ENCODE measurements at regions not wholly inside any gene's neighbourhood (a gene's known extent, or its start where the extent isn't known, plus 50 kb on each side); places are given as distances from the start of the nearest gene placed in this dataset.
A peak's percentile ranks its signal among the peaks of the same experiment; 100 is the strongest.
"Not testable (repeated sequence)": the region's sequence is repeated elsewhere in the genome, so short reads cannot be mapped to it uniquely, and the experiment has no call there.

DNA sequence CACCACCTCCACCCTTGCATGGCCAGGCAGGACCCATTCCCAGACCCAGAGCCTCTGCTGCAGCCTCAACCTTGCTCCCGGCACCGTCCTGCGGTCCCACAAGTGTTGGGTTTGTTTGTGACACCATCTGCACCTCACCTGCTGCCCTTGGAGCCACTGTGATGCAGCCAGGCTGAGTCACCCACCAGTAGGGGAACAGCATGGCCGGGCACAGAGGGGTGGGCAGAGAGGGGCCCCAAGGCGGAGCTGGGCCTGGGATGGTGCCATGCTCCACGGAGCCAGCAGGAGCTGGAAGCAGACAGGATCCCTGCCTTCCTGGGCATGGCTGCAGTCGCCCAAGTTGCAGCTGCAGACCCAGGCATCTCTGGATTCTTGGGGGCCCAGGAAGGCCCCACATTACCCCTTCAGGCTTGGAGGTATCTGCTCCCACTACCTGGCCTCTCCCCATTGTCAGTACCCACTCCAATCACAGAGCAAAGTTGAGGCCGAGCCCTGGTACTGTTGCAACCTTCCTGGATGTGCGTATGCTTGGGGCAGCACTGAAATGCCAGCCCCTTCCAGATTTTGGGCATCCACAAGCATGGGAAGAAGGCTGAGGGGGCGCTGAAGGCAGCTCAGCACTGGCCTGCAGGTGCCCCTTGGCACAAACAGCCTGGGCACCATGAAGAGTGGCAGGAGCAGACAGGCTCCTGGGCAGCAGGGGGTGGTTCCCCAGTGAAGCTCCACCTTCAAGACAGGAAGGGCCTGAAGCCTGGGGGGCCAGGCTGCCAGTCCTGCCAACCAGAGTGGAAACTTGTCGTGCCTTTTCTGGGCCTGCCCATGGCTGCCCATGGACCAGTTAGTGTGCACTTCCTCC is 172.8 kb downstream of the MATN1 start:
- no peak for TF ChIP-seq POLR2A (IDR thresholded peaks at IDR 0.05)
- no peak for TF ChIP-seq EP300 (IDR thresholded peaks at IDR 0.05)
- no peak for TF ChIP-seq POLR2AphosphoS5 (IDR thresholded peaks at IDR 0.05)
- TF ChIP-seq, protein P1, sequence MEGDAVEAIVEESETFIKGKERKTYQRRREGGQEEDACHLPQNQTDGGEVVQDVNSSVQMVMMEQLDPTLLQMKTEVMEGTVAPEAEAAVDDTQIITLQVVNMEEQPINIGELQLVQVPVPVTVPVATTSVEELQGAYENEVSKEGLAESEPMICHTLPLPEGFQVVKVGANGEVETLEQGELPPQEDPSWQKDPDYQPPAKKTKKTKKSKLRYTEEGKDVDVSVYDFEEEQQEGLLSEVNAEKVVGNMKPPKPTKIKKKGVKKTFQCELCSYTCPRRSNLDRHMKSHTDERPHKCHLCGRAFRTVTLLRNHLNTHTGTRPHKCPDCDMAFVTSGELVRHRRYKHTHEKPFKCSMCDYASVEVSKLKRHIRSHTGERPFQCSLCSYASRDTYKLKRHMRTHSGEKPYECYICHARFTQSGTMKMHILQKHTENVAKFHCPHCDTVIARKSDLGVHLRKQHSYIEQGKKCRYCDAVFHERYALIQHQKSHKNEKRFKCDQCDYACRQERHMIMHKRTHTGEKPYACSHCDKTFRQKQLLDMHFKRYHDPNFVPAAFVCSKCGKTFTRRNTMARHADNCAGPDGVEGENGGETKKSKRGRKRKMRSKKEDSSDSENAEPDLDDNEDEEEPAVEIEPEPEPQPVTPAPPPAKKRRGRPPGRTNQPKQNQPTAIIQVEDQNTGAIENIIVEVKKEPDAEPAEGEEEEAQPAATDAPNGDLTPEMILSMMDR (IDR thresholded peaks at IDR 0.05) = no peak
- H3K4me1 ChIP-seq = no peaks in the 10 kb centered on the region
- H3K36me3 ChIP-seq = no peaks in the 10 kb centered on the region
- ATAC-seq (ENCODE audit: low FRiP score in 2 of 2) (no peak), DNase-seq (peak in 1 of 2 donors; percentile 52)
- H3K27ac ChIP-seq = no peak overlapping the region
- H3K4me3 ChIP-seq = no peak overlapping the region
- WGBS, 2 donors = 78% methylated on average over 11 of the region's 11 CpGs; no CpG with 5 or more reads in 1 of the 2 donors
- no peaks in the 10 kb centered on the region for H3K9me3 ChIP-seq
- H3K27me3 ChIP-seq = no peaks in the 10 kb centered on the region

DNA sequence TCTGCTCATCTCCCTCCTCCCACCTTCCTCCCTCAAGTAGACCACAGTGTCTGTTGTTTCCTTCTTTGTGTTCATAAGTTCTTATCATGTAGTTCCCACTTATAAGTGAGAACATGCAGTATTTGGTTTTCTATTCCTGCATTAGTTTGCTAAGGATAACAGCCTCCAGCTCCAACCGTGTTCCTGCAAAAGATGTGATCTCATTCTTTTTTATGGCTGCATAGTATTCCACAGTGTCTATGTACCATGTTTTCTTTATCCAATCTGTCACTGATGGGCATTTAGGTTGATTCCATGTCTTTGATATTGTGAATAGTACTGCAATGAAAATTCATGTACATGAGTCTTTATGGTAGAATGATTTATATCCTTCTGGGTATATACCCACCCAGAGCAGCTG is 173.5 kb downstream of the MATN1 start:
- not testable (repeated sequence) for ATAC-seq (ENCODE audit: low FRiP score in 2 of 2); H3K4me1 ChIP-seq; H3K4me3 ChIP-seq; H3K27me3 ChIP-seq; H3K27ac ChIP-seq; H3K36me3 ChIP-seq; DNase-seq; H3K9me3 ChIP-seq
- WGBS, 2 donors = 78 to 87% methylated on average over 1 of the region's 1 CpG

DNA sequence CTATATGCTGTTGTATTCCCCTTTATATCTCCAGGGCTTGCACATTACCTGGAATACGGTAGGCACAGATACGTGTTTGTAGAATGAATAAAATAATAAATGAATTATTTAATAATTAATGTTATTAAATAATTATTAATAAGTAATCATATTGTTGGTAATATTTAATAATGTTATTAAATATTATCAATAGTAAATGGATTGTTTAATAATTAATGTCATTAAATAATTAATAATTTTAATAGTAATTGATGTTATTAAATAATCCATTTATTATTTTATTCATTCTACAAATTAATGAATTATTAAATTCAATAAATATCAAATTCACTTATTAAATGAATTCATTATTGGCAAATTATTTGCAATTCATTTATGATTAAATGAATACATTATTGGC is 175.1 kb downstream of the MATN1 start:
- 91 to 92% methylated on average over 2 of the region's 2 CpGs for WGBS, 2 donors

DNA sequence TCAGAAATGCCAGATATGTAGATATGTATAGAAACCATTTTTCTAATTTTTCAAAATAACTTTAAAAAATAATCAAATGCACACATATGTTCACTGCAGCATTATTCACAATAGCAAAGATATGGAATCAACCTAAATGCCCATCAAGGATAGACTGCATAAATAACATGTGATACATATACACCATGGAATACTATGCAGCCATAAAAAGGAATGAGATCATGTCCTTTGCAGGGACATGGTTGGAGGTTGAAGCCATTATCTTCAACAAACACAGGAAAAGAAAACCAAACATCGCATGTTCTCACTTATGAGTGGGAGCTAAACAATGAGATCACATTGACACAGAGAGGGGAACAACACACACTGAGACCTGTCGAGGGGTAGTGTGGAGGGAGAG is 176.1 kb downstream of the MATN1 start:
- H3K4me1 ChIP-seq; ATAC-seq (ENCODE audit: low FRiP score in 2 of 2); H3K36me3 ChIP-seq; DNase-seq; H3K4me3 ChIP-seq; H3K9me3 ChIP-seq; H3K27ac ChIP-seq; H3K27me3 ChIP-seq: not testable (repeated sequence)
- WGBS, 2 donors = 44 to 51% methylated on average over 2 of the region's 2 CpGs

More for the DNA sequence above, 175.1 kb downstream of the MATN1 start:
- H3K27ac ChIP-seq = no peak overlapping the region
- H3K4me1 ChIP-seq = no peaks in the 10 kb centered on the region
- no peak for TF ChIP-seq POLR2AphosphoS5 (IDR thresholded peaks at IDR 0.05)
- TF ChIP-seq, protein P1 (IDR thresholded peaks at IDR 0.05) = no peak
- no peak for TF ChIP-seq POLR2A (IDR thresholded peaks at IDR 0.05)
- TF ChIP-seq EP300 (IDR thresholded peaks at IDR 0.05) = no peak
- DNase-seq (no peak), ATAC-seq (ENCODE audit: low FRiP score in 2 of 2) (no peak)
- no peaks in the 10 kb centered on the region for H3K9me3 ChIP-seq
- no peak overlapping the region for H3K4me3 ChIP-seq
- H3K27me3 ChIP-seq = no peaks in the 10 kb centered on the region
- no peaks in the 10 kb centered on the region for H3K36me3 ChIP-seq

DNA sequence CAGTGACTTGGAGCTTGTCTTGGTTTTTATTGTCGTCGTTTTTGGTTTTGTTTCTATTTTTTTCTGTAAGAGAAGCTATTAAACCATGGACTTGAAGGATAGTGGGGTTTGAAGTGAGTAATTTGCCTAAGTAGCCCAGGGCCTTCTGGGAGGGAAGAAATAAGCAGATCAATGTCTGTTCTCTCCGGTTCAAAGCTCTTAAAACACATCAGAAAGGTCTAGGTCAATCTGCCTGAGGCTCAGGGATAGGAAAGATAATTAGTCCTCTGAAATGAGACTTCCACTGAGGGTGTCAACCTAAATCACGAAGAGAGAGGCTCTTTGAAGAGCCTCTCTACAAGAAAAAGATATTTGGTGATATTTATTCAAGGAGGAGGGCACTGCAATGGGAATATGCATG is 178.0 kb downstream of the MATN1 start:
- Histone ChIP-seq H3K36me3 (no peaks in the 10 kb centered on the region), H3K9me3 (no peaks in the 10 kb centered on the region), H3K4me1 (no peaks in the 10 kb centered on the region), H3K27ac (no peak overlapping the region), H3K4me3 (no peak overlapping the region), H3K27me3 (no peaks in the 10 kb centered on the region)
- ATAC-seq (ENCODE audit: low FRiP score in 2 of 2) = no peak
- no peak for DNase-seq
- no peak for TF ChIP-seq POLR2A (IDR thresholded peaks at IDR 0.05)
- no peak for TF ChIP-seq EP300 (IDR thresholded peaks at IDR 0.05)
- TF ChIP-seq, protein P1 (IDR thresholded peaks at IDR 0.05) = no peak
- no peak for TF ChIP-seq POLR2AphosphoS5 (IDR thresholded peaks at IDR 0.05)
- 37 to 38% methylated on average over 4 of the region's 4 CpGs for WGBS, 2 donors

Data from upper lobe of left lung (tissue), 6 donors.